SU-DHL-6 (cell line): ENCODE measurements at regions not wholly inside any gene's neighbourhood (a gene's known extent, or its start where the extent isn't known, plus 50 kb on each side); places are given as distances from the start of the nearest gene placed in this dataset.

Source experiments
- H2AFZ ChIP-seq: fragments of 200-600 bp; sonication (generic); 2 replicates; pipeline ENCODE4 v1.6.1; 2014; ENCODE audit warnings: low read depth, mild to moderate bottlenecking, moderate library complexity, mixed read lengths, antibody characterized with exemption, low read length; ENCODE audit not compliant: severe bottlenecking
- H3F3A ChIP-seq: fragments of 200-600 bp; shearing (Covaris generic); 2 replicates; pipeline ENCODE4 v1.6.0; 2016; ENCODE audit warnings: antibody characterized with exemption, mild to moderate bottlenecking; ENCODE audit not compliant: insufficient read depth
- H3K27ac ChIP-seq: fragments of 200-600 bp; sonication (generic); 2 replicates; pipeline ENCODE4 v1.5.1; 2016; ENCODE audit warnings: low read depth, mild to moderate bottlenecking, low read length, moderate library complexity, mixed read lengths
- H3K27me3 ChIP-seq: fragments of 200-600 bp; sonication (generic), shearing (Covaris generic); 2 replicates; pipeline ENCODE4 v1.6.0; 2014; ENCODE audit warnings: mild to moderate bottlenecking, low read length
- H3K36me3 ChIP-seq: fragments of 200-600 bp; sonication (generic); 2 replicates; pipeline ENCODE4 v1.6.1; 2014; ENCODE audit warnings: mild to moderate bottlenecking, low read length, mixed read lengths
- H3K4me2 ChIP-seq: fragments of 300-600, 200-600 bp; shearing (Covaris generic), sonication (generic); 2 replicates; pipeline ENCODE4 v1.6.0; 2014; ENCODE audit warnings: low read length, low read depth, mild to moderate bottlenecking; ENCODE audit not compliant: poor library complexity, severe bottlenecking
- H3K4me3 ChIP-seq: fragments of 200-600 bp; sonication (generic); 2 replicates; pipeline ENCODE4 v1.5.1; 2014; ENCODE audit warnings: antibody characterized with exemption, low read length, mild to moderate bottlenecking, mixed read lengths; ENCODE audit not compliant: insufficient read depth, poor library complexity, severe bottlenecking
- H3K79me2 ChIP-seq: fragments of 200-600 bp; sonication (generic); 2 replicates; pipeline ENCODE4 v1.6.1; 2014; ENCODE audit warnings: mild to moderate bottlenecking, low read length, moderate library complexity; ENCODE audit not compliant: insufficient read depth
- H3K9ac ChIP-seq: fragments of 200-600 bp; sonication (generic); 2 replicates; pipeline ENCODE4 v1.7.0; 2014; ENCODE audit warnings: mild to moderate bottlenecking, low read length
- H3K9me2 ChIP-seq: fragments of 200-600 bp; sonication (generic); replicated peaks from 2 replicates; pipeline ENCODE4 v1.6.1; 2014; ENCODE audit warnings: low read length; ENCODE audit not compliant: insufficient read depth
- H3K9me3 ChIP-seq: fragments of 200-600 bp; sonication (generic); 2 replicates; pipeline ENCODE4 v1.6.1; 2014; ENCODE audit warnings: low read length, mixed read lengths; ENCODE audit not compliant: insufficient read depth
- H4K20me1 ChIP-seq: fragments of 200-600 bp; sonication (generic); 2 replicates; pipeline ENCODE4 v1.6.1; 2014; ENCODE audit warnings: low read depth, mild to moderate bottlenecking, antibody characterized with exemption, low read length, moderate library complexity, mixed read lengths
- CTCF ChIP-seq: fragments of 200-600 bp; sonication (generic); IDR thresholded peaks from one replicate; pipeline ENCODE4 v1.5.1; 2017; ENCODE audit warnings: antibody characterized with exemption, mild to moderate bottlenecking, low read length, moderate library complexity; ENCODE audit not compliant: insufficient read depth, poor library complexity, severe bottlenecking
- EZH2phosphoT487 ChIP-seq: fragments of 200-600 bp; sonication (generic), shearing (Covaris generic); conservative IDR thresholded peaks from 2 replicates; pipeline ENCODE4 v1.6.1; 2018; ENCODE audit warnings: mild to moderate bottlenecking, antibody characterized with exemption, low read length, moderate library complexity, mixed read lengths

- H3K27ac ChIP-seq: no peak overlapping the region
These were observed 1568.3 kb downstream of the AMY1C start for GRCh38 chr1:105317976-105318375.

GRCh38 chr1:105326886-105327285 lies 1577.2 kb downstream of the AMY1C start:
- no peaks in the 10 kb centered on the region for H3K9me3 ChIP-seq
- no peak overlapping the region for H2AFZ ChIP-seq
- no peak overlapping the region for H3K4me2 ChIP-seq
- H3K79me2 ChIP-seq: no peaks in the 10 kb centered on the region
- no peaks in the 10 kb centered on the region for H3K9me2 ChIP-seq
- no peaks in the 10 kb centered on the region for H3K36me3 ChIP-seq
- no peaks in the 10 kb centered on the region for H3F3A ChIP-seq
- H4K20me1 ChIP-seq: no peaks in the 10 kb centered on the region
- no peaks in the 10 kb centered on the region for H3K27me3 ChIP-seq
- H3K27ac ChIP-seq: no peak overlapping the region
- no peak for TF ChIP-seq EZH2phosphoT487
- TF ChIP-seq CTCF: no peak
- no peak overlapping the region for H3K4me3 ChIP-seq
- no peak overlapping the region for H3K9ac ChIP-seq

More at GRCh38 chr1:105317976-105318375, 1568.3 kb downstream of the AMY1C start:
- Histone ChIP-seq H2AFZ (no peak overlapping the region), H3K27me3 (no peaks in the 10 kb centered on the region), H3F3A (no peaks in the 10 kb centered on the region), H3K4me2 (no peak overlapping the region), H3K4me3 (no peak overlapping the region), H4K20me1 (no peaks in the 10 kb centered on the region), H3K9ac (no peak overlapping the region), H3K9me2 (no peaks in the 10 kb centered on the region), H3K79me2 (no peaks in the 10 kb centered on the region), H3K9me3 (0 out of 2 replicates have a peak, but pooled peaks cover 4% of the 10 kb centered on the region), H3K36me3 (no peaks in the 10 kb centered on the region)
- no peak for TF ChIP-seq EZH2phosphoT487
- no peak for TF ChIP-seq CTCF

- no peaks in the 10 kb centered on the region for H3K9me3 ChIP-seq
These were observed 1587.7 kb downstream of the AMY1C start for GRCh38 chr1:105337420-105337819.

More at GRCh38 chr1:105337420-105337819, 1587.7 kb downstream of the AMY1C start:
- Histone ChIP-seq H3K4me2 (no peak overlapping the region), H3K27me3 (no peaks in the 10 kb centered on the region), H3K36me3 (no peaks in the 10 kb centered on the region), H3F3A (no peaks in the 10 kb centered on the region), H3K4me3 (no peak overlapping the region), H4K20me1 (no peaks in the 10 kb centered on the region), H2AFZ (no peak overlapping the region), H3K9ac (no peak overlapping the region), H3K27ac (no peak overlapping the region), H3K79me2 (no peaks in the 10 kb centered on the region), H3K9me2 (no peaks in the 10 kb centered on the region)
- no peak for TF ChIP-seq CTCF
- TF ChIP-seq EZH2phosphoT487: no peak
